GM12874 (cell line): ENCODE measurements at regions not wholly inside any gene's neighbourhood (a gene's known extent, or its start where the extent isn't known, plus 50 kb on each side); places are given as distances from the start of the nearest gene placed in this dataset.

Experiments used
- CTCF ChIP-seq: IDR thresholded peaks from 2 replicates; pipeline ENCODE4 v1.5.1; 2011; ENCODE audit warnings: low read depth, mild to moderate bottlenecking, control low read depth, low read length, moderate library complexity; ENCODE audit not compliant: insufficient read depth

GRCh38 chr1:112093372-112093694 lies 103.9 kb upstream of the KCND3 start:
- no peak for TF ChIP-seq CTCF

- TF ChIP-seq CTCF = no peak
Measured at GRCh38 chr1:112099979-112100378, 110.5 kb upstream of the KCND3 start.

GRCh38 chr1:112105557-112105956 lies 116.1 kb upstream of the KCND3 start:
- no peak for TF ChIP-seq CTCF

GRCh38 chr1:112110031-112110430 lies 120.6 kb upstream of the KCND3 start:
- TF ChIP-seq CTCF = no peak

GRCh38 chr1:112111734-112112133 lies 122.3 kb upstream of the KCND3 start:
- TF ChIP-seq CTCF = no peak

GRCh38 chr1:112114540-112114939 lies 125.1 kb upstream of the KCND3 start:
- TF ChIP-seq CTCF = no peak

- no peak for TF ChIP-seq CTCF
Measured at GRCh38 chr1:112126598-112126997, 137.1 kb upstream of the KCND3 start.

- TF ChIP-seq CTCF = no peak
Measured at GRCh38 chr1:112133487-112133886, 144.0 kb upstream of the KCND3 start.
